ENCODE measurements at regions not wholly inside any gene's neighbourhood (a gene's known extent, or its start where the extent isn't known, plus 50 kb on each side); places are given as distances from the start of the nearest gene placed in this dataset.

GRCh38 chr7:69036301-69036700 is 562.0 kb upstream of the AUTS2 start:
- intact Hi-C loops (cut with micrococcal nuclease) = no loop called here

DNA sequence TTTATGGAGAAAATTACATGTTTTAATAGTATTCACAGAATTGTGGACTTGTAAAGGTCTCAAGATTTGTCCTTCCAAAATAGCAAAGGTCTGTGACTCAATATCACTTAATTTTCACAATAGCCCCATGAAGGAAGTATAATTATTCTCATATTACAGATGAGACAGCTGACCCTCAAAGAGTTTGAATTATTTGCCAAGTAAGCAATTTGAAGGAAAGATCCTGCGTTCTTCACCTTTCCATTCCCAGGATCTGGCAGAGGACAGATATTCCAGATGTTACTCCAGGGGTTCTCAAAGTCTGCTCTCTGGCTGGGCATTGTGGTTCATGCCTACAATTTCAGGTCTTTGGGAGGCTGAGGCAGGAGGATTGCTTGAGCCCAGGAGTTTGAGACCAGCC is 559.4 kb upstream of the AUTS2 start:
- Histone ChIP-seq H3K27ac (replicated peaks) (no peak overlapping the region), H3K4me1 (no peaks in the 10 kb centered on the region), H3K36me3 (no peaks in the 10 kb centered on the region), H3K9me3 (replicated peaks) (peaks cover 30% of the 10 kb centered on the region), H3K27me3 (ENCODE audit: low read depth) (peaks cover 13% of the 10 kb centered on the region), H3K4me3 (no peak overlapping the region)
- DNase-seq = no peak
- TF ChIP-seq, protein P1, sequence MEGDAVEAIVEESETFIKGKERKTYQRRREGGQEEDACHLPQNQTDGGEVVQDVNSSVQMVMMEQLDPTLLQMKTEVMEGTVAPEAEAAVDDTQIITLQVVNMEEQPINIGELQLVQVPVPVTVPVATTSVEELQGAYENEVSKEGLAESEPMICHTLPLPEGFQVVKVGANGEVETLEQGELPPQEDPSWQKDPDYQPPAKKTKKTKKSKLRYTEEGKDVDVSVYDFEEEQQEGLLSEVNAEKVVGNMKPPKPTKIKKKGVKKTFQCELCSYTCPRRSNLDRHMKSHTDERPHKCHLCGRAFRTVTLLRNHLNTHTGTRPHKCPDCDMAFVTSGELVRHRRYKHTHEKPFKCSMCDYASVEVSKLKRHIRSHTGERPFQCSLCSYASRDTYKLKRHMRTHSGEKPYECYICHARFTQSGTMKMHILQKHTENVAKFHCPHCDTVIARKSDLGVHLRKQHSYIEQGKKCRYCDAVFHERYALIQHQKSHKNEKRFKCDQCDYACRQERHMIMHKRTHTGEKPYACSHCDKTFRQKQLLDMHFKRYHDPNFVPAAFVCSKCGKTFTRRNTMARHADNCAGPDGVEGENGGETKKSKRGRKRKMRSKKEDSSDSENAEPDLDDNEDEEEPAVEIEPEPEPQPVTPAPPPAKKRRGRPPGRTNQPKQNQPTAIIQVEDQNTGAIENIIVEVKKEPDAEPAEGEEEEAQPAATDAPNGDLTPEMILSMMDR (IDR thresholded peaks at IDR 0.05; ENCODE audit: borderline replicate concordance) = no peak
- intact Hi-C loops (cut with micrococcal nuclease) = no loop called here

More at GRCh38 chr7:69036301-69036700, 562.0 kb upstream of the AUTS2 start:
- Histone ChIP-seq H3K9me3 (replicated peaks) (peaks cover 4% of the 10 kb centered on the region), H3K36me3 (no peaks in the 10 kb centered on the region), H3K4me3 (no peak overlapping the region), H3K27ac (replicated peaks) (no peak overlapping the region), H3K27me3 (ENCODE audit: low read depth) (peaks cover 13% of the 10 kb centered on the region), H3K4me1 (no peaks in the 10 kb centered on the region)
- no peak for DNase-seq
- TF ChIP-seq, protein P1 (IDR thresholded peaks at IDR 0.05; ENCODE audit: borderline replicate concordance) = no peak

DNA sequence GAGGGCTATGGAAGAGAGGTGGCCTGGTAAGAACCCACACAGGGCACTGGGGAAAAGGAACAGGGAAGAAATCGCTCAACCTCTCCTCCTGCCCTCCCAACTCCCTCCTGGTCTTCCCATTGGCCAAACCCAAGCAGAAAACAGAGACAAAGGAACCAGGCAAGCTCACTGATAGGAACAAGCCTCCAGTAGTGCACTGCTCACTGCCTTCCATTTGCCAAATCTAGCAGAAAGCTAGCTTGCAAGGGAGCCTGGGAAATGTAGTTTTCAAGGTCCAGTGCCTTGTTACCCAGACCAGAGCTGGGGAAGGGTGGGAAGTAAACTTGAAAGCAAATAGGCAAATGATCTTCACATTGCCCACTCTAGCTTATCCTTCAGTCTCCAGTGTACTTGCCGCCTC is 556.1 kb upstream of the AUTS2 start:
- no peak for DNase-seq
- Histone ChIP-seq H3K36me3 (no peaks in the 10 kb centered on the region), H3K4me3 (no peak overlapping the region), H3K9me3 (replicated peaks) (peaks cover 51% of the 10 kb centered on the region), H3K27me3 (ENCODE audit: low read depth) (peaks cover 19% of the 10 kb centered on the region), H3K27ac (replicated peaks) (no peak overlapping the region), H3K4me1 (no peaks in the 10 kb centered on the region)
- TF ChIP-seq, protein P1 (IDR thresholded peaks at IDR 0.05; ENCODE audit: borderline replicate concordance) = no peak
- intact Hi-C loops (cut with micrococcal nuclease) = no loop called here

DNA sequence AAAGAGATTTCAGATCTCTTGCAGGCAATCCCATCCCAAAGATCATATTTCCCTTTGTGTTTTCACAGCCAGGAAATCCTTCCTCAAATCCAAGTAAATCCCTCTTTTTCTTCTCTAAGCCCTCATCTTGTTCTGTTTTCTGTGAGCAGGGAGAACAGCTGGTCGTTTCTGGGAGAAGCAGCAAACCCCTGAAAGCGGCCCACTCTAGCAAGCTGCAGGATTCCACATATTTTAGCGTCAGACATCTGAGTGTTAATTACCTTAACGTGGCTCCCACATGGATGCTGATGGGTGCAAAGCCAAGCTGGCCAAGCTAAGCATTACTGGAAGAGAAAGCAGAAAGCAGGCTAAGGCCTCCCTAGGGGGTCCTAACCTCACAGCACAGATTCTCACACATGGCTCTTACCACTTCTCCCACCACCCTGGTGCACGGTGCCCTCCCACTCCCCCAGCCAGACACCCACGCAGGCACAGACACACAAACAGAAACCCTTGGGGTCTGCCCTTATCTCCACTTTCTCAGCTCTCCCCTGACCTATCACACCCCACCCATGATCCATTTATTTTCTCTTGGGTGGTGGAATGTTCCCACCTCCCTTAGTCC is 551.0 kb upstream of the AUTS2 start:
- Histone ChIP-seq H3K4me3 (no peak overlapping the region), H3K27me3 (ENCODE audit: low read depth) (peaks cover 10% of the 10 kb centered on the region), H3K9me3 (replicated peaks) (peaks cover 37% of the 10 kb centered on the region), H3K4me1 (no peaks in the 10 kb centered on the region), H3K27ac (replicated peaks) (no peak overlapping the region), H3K36me3 (no peaks in the 10 kb centered on the region)
- no peak for DNase-seq
- TF ChIP-seq, protein P1 (IDR thresholded peaks at IDR 0.05; ENCODE audit: borderline replicate concordance) = no peak
- intact Hi-C loops (cut with micrococcal nuclease) = no loop called here

GRCh38 chr7:69049326-69049725 is 548.9 kb upstream of the AUTS2 start:
- Histone ChIP-seq H3K4me1 (no peaks in the 10 kb centered on the region), H3K36me3 (no peaks in the 10 kb centered on the region), H3K27ac (replicated peaks) (no peak overlapping the region), H3K27me3 (ENCODE audit: low read depth) (peaks cover 14% of the 10 kb centered on the region), H3K9me3 (replicated peaks) (peaks cover 17% of the 10 kb centered on the region), H3K4me3 (no peak overlapping the region)
- TF ChIP-seq, protein P1 (IDR thresholded peaks at IDR 0.05; ENCODE audit: borderline replicate concordance) = no peak
- intact Hi-C loops (cut with micrococcal nuclease) = no loop called here
- DNase-seq = no peak
